ENCODE measurements at regions not wholly inside any gene's neighbourhood (a gene's known extent, or its start where the extent isn't known, plus 50 kb on each side); places are given as distances from the start of the nearest gene placed in this dataset.

- DNase-seq = no peak
Measured at GRCh38 chr5:38207343-38207742, 51.0 kb upstream of the EGFLAM start.

- DNase-seq = no peak
Measured at GRCh38 chr5:38202741-38203140, 55.6 kb upstream of the EGFLAM start.

- no peak for DNase-seq
Measured at GRCh38 chr5:38200872-38201557, 57.3 kb upstream of the EGFLAM start.

DNA sequence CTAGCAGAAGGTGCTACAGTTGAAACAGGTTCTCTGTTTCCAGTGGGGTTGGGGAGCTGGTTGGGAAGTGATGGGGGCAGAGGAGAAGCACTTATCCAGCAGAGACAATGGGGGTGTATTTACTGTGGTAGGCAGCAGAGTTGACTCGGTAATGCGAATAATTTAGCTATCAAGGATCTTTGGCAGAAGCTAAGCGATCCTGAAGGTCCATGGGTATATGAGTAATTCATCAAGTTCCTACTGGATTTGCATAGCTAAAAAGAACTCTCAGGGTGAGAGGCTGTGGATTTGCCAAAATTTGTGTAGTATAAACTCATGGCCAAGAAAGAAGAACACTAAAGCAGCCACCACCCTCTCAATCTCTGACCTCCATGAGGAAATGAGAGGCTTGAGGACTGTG lies 61.2 kb upstream of the EGFLAM start:
- DNase-seq = no peak

- peak; percentile 53 for DNase-seq
Measured at GRCh38 chr5:38193015-38193581, 65.3 kb upstream of the EGFLAM start.

GRCh38 chr5:38191693-38192092 lies 66.7 kb upstream of the EGFLAM start:
- no peak for DNase-seq

DNA sequence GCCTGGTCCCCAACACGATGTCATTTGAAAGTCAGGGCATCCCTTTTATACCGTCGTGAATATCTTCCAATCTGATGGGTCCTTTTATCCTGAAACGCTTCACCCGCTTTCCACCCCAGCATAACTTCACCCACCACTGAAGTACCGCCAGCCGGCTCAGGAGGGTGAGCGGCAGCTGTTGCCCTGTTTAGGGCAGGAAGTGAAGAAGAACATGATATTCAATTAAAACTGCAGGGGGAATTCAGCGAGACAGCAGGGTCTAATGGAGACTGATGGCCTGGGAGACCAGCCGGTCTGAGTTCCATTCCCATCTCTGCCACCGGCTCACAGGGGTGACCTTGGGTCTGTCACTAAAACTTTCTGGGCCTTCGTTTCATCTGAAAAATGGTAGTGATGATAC lies 68.2 kb upstream of the EGFLAM start:
- DNase-seq = no peak

DNA sequence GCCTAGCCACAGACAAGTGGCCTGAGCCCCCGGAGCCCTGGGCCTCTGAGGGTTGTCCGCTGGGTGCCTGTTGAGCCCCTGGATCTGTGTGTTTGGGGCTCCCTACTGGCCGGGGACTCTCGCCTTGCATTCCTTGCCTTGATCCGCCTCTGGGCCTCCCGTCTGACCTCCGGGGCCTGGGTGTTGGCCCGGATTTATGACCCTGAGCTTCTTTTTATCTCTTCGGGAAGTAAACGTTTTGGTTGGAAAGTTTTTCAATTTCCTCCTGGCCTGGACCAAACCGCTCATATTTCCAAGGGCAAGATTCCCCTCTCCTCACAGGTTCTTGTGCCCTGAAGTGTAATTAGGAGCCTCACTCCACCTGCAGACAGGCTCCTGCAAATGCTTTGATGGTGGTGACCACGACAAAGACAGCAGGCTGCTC lies 69.3 kb upstream of the EGFLAM start:
- DNase-seq = no peak

GRCh38 chr5:38188591-38188990 lies 69.8 kb upstream of the EGFLAM start:
- DNase-seq = no peak

GRCh38 chr5:38187532-38187931 lies 70.8 kb upstream of the EGFLAM start:
- DNase-seq = no peak

- no peak for DNase-seq
Measured at GRCh38 chr5:38184627-38185026, 73.7 kb upstream of the EGFLAM start.

- DNase-seq = no peak
Measured at GRCh38 chr5:38182991-38183390, 75.4 kb upstream of the EGFLAM start.

GRCh38 chr5:38168029-38168428 lies 90.3 kb upstream of the EGFLAM start:
- DNase-seq = no peak

- no peak for DNase-seq
Measured at GRCh38 chr5:38167562-38167996, 90.8 kb upstream of the EGFLAM start.

DNA sequence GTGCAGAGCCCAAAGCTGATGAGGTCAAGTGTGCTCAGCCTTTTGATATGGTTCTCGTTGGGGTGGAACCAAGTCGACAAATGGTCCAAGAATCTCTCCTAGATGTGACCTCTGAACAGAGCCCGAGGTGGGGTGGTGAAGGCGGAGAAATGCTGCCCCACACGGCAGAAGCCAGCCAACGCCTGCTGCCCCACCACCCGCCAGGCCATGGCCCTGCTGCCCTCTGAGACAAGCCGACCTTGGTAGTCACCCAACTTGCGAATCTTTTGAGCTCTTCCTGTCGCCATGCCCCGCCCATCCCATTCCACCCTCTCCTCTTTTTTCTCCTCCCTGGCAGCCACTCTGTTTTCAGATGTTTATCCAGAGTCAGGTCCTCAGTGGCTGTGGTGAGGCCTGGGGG lies 91.5 kb upstream of the EGFLAM start:
- DNase-seq = no peak

- DNase-seq = no peak
Measured at GRCh38 chr5:38165435-38165834, 92.9 kb upstream of the EGFLAM start.

DNA sequence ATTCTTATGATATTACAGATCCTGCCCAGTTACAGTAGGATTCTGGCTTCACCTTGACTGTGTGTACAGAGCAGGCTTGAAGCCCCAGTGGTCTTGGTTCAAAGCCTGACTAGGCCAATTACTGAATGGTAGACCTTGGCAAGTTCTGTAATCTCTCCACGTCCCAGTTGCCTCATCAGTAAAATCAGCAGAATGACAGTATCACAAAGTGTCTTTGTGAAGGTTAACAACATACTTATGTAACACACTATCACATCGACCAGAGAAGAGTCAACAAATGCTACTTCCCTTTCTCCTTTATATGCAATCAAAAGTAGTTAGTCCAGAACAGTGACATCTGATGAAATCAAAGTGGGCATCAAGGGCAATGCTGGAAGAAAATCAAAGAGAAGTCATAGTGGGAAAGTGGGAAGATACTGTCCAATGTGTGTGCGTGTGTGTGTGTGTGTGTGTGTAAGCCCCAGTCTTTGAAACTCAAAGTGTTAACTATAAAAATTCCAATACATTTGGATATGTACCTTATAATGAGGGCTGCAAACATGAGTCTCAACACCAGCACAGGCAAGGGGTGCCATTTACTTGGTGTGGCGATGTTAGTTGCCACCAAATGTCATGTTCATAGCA lies 93.5 kb upstream of the EGFLAM start:
- no peak for DNase-seq

DNA sequence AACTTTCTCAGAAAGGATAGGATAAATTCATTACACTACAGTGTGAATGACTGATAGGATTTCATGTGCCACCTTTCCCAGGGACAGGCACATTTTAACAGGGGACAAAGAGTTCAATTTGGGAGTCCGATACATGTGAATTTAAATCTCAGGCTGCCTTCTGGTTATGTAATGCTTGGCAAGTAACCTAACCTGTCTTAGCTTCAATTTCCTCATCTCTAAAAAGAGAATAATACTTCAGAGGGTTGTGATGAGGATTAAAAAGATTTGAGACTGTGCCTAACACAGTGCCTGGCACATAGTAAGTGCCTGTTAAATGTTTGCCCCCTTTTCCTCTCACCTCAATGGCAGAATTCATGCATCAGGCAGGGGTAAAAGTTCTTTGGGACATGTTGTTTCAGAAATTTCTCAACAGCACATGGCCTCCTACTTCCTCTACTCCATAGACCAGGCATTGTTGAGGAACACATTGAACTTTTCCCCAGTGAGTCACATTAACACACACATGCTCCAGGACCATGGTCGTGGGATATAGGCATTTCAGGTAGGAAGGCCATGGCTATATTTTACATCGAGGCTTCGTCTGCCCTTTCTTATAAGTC lies 94.6 kb upstream of the EGFLAM start:
- DNase-seq = no peak

DNA sequence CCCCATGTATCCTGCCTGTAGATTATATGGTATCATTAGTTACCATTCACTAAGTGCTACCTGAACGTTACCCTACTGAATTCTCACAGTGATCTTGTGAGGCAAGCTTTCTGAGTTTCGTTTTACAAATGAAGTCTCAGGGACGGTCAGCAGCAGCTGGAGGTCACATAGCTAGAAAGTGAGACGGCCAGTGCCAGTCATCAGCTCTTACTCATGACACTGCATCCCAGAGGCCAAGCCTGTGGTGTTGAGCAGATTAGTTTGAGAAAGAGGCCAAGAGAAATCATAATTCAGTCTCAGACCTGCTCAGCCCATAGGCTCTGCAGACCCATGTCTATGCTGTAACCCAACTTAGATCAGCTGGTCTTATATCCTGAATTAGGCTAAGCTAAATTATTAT lies 95.7 kb upstream of the EGFLAM start:
- no peak for DNase-seq

DNA sequence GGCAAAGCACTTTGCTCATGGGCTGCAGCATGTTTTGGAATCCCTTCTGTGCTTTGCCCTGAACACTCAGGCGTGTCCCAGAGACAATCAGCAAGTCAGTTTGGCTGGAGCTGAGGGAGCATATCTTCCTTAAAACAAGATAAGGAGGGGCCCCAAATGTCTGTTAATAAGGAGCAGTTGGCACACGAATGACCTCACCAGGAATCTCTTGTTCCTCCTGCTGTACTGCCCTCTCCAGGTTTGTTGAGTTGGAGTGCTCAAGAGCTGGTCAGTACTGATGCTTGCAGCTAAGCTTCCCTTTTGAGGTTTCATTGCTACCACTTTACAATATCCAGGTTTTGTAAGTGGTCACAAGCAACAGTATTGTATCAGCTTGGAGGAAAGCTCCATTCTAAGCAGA lies 101.3 kb upstream of the EGFLAM start:
- DNase-seq = no peak

GRCh38 chr5:38154615-38155204 lies 103.6 kb upstream of the EGFLAM start:
- DNase-seq = no peak

- DNase-seq = no peak
Measured at GRCh38 chr5:38151878-38152277, 106.5 kb upstream of the EGFLAM start.

- DNase-seq = no peak
Measured at GRCh38 chr5:38149815-38150195, 108.6 kb upstream of the EGFLAM start.
